Renal pelvis (tissue), 1 donor: ENCODE measurements at regions not wholly inside any gene's neighbourhood (a gene's known extent, or its start where the extent isn't known, plus 50 kb on each side); places are given as distances from the start of the nearest gene placed in this dataset.
"Not testable (repeated sequence)": the region's sequence is repeated elsewhere in the genome, so short reads cannot be mapped to it uniquely, and the experiment has no call there.

Experiments used
- DNase-seq: peaks from one replicate; pipeline ENCODE4 v3.0.0-alpha.2; 2013

- DNase-seq: no peak
Measured at GRCh38 chr16:5298202-5298601, 200.6 kb upstream of the EEF2KMT start.

GRCh38 chr16:5296176-5296575 is 198.6 kb upstream of the EEF2KMT start:
- DNase-seq: no peak

- DNase-seq: not testable (repeated sequence)
Measured at GRCh38 chr16:5295304-5295703, 197.7 kb upstream of the EEF2KMT start.

- DNase-seq: not testable (repeated sequence)
Measured at GRCh38 chr16:5282152-5282551, 184.6 kb upstream of the EEF2KMT start.

- DNase-seq: no peak
Measured at GRCh38 chr16:5257462-5257861, 159.9 kb upstream of the EEF2KMT start.

- no peak for DNase-seq
Measured at GRCh38 chr16:5252791-5253190, 155.2 kb upstream of the EEF2KMT start.

- not testable (repeated sequence) for DNase-seq
Measured at GRCh38 chr16:5247403-5247802, 149.8 kb upstream of the EEF2KMT start.

- DNase-seq: not testable (repeated sequence)
Measured at GRCh38 chr16:5240278-5240626, 142.7 kb upstream of the EEF2KMT start.

- not testable (repeated sequence) for DNase-seq
Measured at GRCh38 chr16:5239472-5240277, 142.1 kb upstream of the EEF2KMT start.

GRCh38 chr16:5235119-5235518 is 137.5 kb upstream of the EEF2KMT start:
- DNase-seq: no peak

GRCh38 chr16:5234295-5235050 is 136.9 kb upstream of the EEF2KMT start:
- no peak for DNase-seq

- DNase-seq: no peak
Measured at GRCh38 chr16:5231246-5231759, 133.7 kb upstream of the EEF2KMT start.

GRCh38 chr16:5228369-5228768 is 130.8 kb upstream of the EEF2KMT start:
- DNase-seq: no peak

GRCh38 chr16:5225931-5226655 is 128.5 kb upstream of the EEF2KMT start:
- no peak for DNase-seq

GRCh38 chr16:5222761-5223160 is 125.2 kb upstream of the EEF2KMT start:
- DNase-seq: no peak

- DNase-seq: not testable (repeated sequence)
Measured at GRCh38 chr16:5221831-5222230, 124.2 kb upstream of the EEF2KMT start.

GRCh38 chr16:5220705-5221104 is 123.1 kb upstream of the EEF2KMT start:
- DNase-seq: no peak

- DNase-seq: no peak
Measured at GRCh38 chr16:5216441-5217080, 119.0 kb upstream of the EEF2KMT start.

- no peak for DNase-seq
Measured at GRCh38 chr16:5215901-5216300, 118.3 kb upstream of the EEF2KMT start.

- DNase-seq: no peak
Measured at GRCh38 chr16:5214466-5214865, 116.9 kb upstream of the EEF2KMT start.

- DNase-seq: not testable (repeated sequence)
Measured at GRCh38 chr16:5212501-5212900, 114.9 kb upstream of the EEF2KMT start.
